T-helper 2 cell treated with Interferon-gamma antibody and Interleukin-4, amounts not matched to agents 5 μg/mL and 100 μg/mL, for 36 hours (primary cell): ENCODE measurements at regions not wholly inside any gene's neighbourhood (a gene's known extent, or its start where the extent isn't known, plus 50 kb on each side); places are given as distances from the start of the nearest gene placed in this dataset.

Experiments
- DNase-seq: peaks from one replicate; pipeline ENCODE4 v3.0.0; 2021; ENCODE audit warnings: low spot score
- H3K27ac Mint-ChIP-seq: one replicate; pipeline ENCODE4 v1.8.0; 2021; ENCODE audit warnings: mild to moderate bottlenecking, mixed read lengths
- H3K27me3 Mint-ChIP-seq: one replicate; pipeline ENCODE4 v1.8.0; 2021; ENCODE audit warnings: low read depth, mixed read lengths
- H3K36me3 Mint-ChIP-seq: one replicate; pipeline ENCODE4 v1.8.0; 2021; ENCODE audit warnings: low read depth, mixed read lengths
- H3K4me1 Mint-ChIP-seq: one replicate; pipeline ENCODE4 v1.8.0; 2021; ENCODE audit warnings: low read depth, mixed read lengths
- H3K4me3 Mint-ChIP-seq: one replicate; pipeline ENCODE4 v1.8.0; 2022; ENCODE audit warnings: mild to moderate bottlenecking, moderate library complexity, mixed read lengths
- H3K9me3 Mint-ChIP-seq: one replicate; pipeline ENCODE4 v1.8.0; 2021; ENCODE audit warnings: mixed read lengths

DNA sequence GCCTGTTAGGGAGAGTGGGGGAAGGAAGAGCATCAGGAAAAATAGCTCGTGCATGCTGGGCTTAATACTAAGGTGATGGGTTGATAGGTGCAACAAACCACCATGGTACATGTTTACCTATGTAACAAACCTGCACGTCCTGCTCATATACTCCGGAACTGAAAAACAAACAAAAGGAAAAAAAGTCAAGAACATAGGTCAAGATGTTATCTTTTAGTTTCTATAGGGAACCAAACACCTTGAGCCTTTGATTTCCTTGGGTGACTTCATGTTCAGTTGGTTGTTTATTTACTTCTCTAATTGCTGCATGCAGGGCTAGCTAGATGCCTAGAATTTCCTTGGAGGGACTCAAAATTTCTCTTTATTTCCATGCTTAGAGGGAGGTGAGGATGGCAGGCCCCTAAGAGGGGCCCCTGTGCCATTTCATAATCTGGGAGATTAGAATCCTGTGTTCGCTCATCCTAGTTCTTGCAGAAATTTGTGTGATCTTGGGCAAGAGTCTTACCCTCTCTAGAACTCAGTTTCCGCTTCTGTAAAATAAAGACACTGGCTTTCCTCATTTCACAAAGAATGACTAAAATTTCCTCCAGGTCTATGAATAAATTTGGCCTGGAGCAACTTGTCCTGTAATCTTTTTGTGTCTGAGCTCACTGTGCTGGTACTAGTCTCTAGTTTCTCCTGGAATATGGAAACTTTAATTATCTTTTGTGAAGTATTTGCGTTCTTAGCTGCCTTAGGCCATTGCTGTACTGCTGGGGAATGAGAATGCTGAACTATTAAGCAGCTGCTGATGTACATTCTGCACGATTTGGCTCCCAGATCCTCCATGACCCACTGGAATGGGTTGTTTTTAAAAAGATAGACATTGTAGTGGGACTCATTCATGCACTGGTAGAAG, 457.5 kb downstream of the EDEM1 start:
- Mint-ChIP-seq H3K4me3 (no peak overlapping the region), H3K27ac (no peak overlapping the region), H3K9me3 (peaks cover 3% of the 10 kb centered on the region)

DNA sequence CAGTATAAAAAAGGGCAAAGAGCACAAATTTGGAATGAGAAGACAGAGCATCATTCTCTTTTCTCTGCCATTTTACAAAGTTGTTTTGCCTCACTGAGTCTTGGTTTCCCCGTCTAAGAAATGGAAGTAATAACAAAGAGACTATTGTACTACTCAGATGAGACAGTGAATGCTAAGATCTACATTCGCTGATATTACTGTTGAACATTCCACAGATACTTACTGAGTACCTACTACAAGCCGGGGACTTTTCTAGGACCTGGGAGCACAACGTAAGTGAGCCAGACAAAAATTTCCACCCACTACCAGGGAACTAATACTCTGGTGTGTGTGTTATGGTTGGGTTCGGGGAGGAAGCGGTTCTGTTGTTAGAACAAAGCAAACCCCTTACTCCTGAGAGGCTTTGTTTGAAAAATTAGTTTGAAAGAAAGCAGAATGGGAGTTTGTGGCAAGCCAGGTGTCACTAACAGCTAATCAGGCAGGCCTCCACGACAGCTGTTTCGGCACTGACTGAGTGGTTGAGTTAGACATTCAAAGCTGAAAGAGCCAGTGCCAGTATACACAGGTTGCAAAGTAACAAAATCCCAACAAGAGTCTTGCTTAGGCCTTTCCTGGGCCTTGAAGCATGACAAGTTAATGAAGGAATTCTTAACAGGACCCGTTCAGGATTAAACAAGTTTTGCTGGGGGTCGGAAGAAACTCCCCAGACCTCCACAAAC, 458.3 kb downstream of the EDEM1 start:
- peaks cover 3% of the 10 kb centered on the region for H3K9me3 Mint-ChIP-seq
- no peaks in the 10 kb centered on the region for H3K36me3 Mint-ChIP-seq
- DNase-seq = no peak
- H3K27me3 Mint-ChIP-seq = no peaks in the 10 kb centered on the region
- H3K4me1 Mint-ChIP-seq = no peaks in the 10 kb centered on the region
- no peak overlapping the region for H3K27ac Mint-ChIP-seq
- H3K4me3 Mint-ChIP-seq = no peak overlapping the region

More for the DNA sequence above, 457.5 kb downstream of the EDEM1 start:
- H3K4me1 Mint-ChIP-seq = no peaks in the 10 kb centered on the region
- H3K27me3 Mint-ChIP-seq = no peaks in the 10 kb centered on the region
- no peak for DNase-seq
- no peaks in the 10 kb centered on the region for H3K36me3 Mint-ChIP-seq

DNA sequence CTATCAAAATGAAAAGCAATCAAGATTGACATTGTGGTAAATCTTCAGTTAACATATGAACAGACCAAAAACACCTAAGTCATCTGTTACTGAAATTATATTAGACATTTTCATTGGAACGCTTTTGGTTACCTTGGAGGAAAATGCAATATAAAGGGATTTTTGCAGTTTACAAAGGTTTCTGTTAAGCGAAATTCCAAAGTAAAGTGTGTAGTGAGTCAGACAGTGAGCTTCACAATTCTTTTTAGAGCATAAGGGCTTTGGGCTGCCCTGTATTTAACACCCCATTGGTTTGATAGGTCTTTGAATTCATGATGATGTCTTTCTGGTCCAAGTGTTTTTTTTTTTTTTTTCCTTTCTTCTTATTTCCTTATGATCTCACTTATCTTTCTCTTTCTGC, 462.8 kb downstream of the EDEM1 start:
- H3K4me3 Mint-ChIP-seq = no peak overlapping the region
- H3K9me3 Mint-ChIP-seq = peaks cover 6% of the 10 kb centered on the region
- no peak for DNase-seq
- H3K27ac Mint-ChIP-seq = no peak overlapping the region
- H3K27me3 Mint-ChIP-seq = no peaks in the 10 kb centered on the region
- H3K36me3 Mint-ChIP-seq = no peaks in the 10 kb centered on the region
- no peaks in the 10 kb centered on the region for H3K4me1 Mint-ChIP-seq

DNA sequence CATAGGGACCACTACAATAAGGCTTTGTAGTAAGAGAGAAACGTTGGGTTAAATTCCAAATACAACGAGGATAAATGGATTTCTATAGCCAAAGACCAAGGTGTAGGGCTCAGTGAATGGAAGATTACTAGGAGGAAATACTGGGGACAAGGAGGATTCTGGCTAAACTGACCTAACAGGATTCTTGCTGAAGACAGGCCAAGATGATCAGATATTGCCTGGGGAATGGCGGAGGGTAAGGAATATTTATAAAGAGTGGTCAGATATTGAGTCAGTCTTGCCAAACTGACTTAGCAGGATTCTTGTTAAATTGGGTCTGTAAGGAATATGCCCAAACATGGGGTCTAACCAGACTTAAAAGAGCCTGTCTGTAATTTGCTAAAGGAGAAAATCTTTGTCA, 463.8 kb downstream of the EDEM1 start:
- no peak overlapping the region for H3K4me3 Mint-ChIP-seq

DNA sequence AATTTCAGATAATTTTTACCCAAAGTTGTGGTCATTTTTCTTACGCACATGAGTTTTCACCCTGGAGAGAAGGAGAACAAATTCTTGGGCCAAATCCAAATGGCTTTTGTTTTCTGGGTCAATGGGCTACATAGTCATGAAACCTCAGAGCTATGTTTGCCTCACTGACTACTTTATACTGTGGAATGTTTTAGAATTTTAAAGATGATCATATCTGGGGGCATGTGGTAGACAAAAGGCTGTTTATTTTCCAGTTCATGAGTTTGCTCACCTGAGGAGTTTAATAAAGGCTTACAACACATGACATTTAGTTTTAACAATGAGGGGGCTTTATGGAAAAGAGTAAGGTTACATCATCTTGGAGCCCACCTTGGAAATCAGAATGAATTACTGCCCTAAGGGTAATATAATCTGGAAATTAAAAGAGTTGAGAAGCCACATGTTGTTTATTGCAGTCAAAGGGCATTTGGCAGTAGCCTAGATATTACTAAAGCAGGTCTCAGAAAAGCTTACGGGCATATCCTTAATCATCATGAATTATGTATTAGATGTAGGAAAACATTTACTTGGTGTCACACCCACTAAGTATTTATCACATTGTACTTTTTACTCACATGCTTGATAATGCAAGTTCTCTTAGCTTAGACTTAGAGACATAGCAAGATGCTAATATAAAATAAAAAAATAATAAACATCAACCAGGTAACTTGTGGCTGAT, 466.1 kb downstream of the EDEM1 start:
- Mint-ChIP-seq H3K36me3 (no peaks in the 10 kb centered on the region), H3K4me1 (no peaks in the 10 kb centered on the region), H3K9me3 (peaks cover 12% of the 10 kb centered on the region), H3K27me3 (no peaks in the 10 kb centered on the region), H3K4me3 (no peak overlapping the region), H3K27ac (no peak overlapping the region)
- no peak for DNase-seq

More for the DNA sequence above, 463.8 kb downstream of the EDEM1 start:
- DNase-seq = no peak
- H3K36me3 Mint-ChIP-seq = no peaks in the 10 kb centered on the region
- peaks cover 6% of the 10 kb centered on the region for H3K9me3 Mint-ChIP-seq
- no peak overlapping the region for H3K27ac Mint-ChIP-seq
- H3K4me1 Mint-ChIP-seq = no peaks in the 10 kb centered on the region
- no peaks in the 10 kb centered on the region for H3K27me3 Mint-ChIP-seq

DNA sequence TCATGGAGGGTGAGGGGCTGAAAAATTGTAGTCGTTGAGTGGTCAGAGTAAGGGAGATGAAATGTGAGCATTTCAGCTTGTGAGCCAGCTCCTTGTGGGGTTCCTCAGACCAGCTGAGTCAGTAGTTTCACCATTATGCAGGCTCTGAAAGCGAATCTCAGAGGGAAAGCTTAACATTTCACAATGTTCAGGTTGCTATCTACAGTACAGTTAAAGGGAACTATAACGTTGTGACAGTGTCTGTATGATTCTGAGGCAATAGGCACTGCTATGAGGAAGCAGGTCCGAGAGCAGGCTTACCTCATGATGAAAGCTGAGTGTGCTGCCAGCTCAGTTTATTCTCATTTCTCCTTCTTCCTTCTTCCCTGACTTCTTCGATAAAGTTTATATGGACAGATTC, 469.6 kb downstream of the EDEM1 start:
- no peak overlapping the region for H3K27ac Mint-ChIP-seq
- no peaks in the 10 kb centered on the region for H3K36me3 Mint-ChIP-seq

DNA sequence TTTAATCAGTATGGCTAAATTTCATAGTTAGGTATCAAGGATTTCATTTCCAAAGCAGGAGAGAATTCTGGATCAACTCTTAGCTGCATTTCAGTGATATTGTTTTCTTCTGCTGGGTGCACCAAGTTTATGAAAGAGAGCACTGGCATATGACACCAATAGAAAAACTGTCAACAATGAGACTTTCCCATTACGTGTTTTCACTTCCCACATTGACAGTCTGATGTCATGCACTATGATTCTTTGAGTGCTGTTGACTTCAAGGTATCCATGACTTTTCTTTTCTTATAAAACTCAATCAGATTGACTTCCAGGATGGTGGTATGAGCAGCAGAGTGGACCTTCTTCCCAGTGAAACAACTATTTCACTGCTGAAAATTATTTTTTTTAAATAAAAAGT, 476.1 kb downstream of the EDEM1 start:
- Mint-ChIP-seq H3K27me3 (no peaks in the 10 kb centered on the region), H3K9me3 (peaks cover 17% of the 10 kb centered on the region), H3K4me3 (no peak overlapping the region), H3K27ac (no peak overlapping the region), H3K4me1 (no peaks in the 10 kb centered on the region), H3K36me3 (no peaks in the 10 kb centered on the region)
- no peak for DNase-seq

More for the DNA sequence above, 469.6 kb downstream of the EDEM1 start:
- H3K9me3 Mint-ChIP-seq = peaks cover 6% of the 10 kb centered on the region
- no peaks in the 10 kb centered on the region for H3K27me3 Mint-ChIP-seq
- DNase-seq = no peak
- H3K4me1 Mint-ChIP-seq = no peaks in the 10 kb centered on the region
- no peak overlapping the region for H3K4me3 Mint-ChIP-seq

DNA sequence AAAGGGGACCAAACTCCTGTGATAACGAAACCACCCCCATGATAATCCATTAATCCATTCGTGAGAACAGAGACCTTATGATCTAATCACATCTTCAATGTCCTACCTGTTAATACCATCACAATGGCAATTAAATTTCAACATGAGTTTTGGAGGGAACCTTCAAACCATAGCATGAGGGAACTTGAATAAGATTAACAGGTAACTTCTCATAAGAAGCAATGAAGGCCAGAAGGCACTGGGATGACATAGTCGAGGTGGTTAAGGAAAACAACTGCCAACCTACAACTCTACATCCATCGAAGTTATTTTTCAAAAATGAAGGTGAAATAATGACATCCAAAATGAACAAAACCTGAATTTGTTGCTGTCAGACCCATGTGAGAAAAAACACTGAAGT, 478.9 kb downstream of the EDEM1 start:
- Mint-ChIP-seq H3K4me3 (no peak overlapping the region), H3K27me3 (no peaks in the 10 kb centered on the region), H3K27ac (no peak overlapping the region), H3K4me1 (no peaks in the 10 kb centered on the region), H3K9me3 (peaks cover 17% of the 10 kb centered on the region), H3K36me3 (no peaks in the 10 kb centered on the region)
- no peak for DNase-seq

DNA sequence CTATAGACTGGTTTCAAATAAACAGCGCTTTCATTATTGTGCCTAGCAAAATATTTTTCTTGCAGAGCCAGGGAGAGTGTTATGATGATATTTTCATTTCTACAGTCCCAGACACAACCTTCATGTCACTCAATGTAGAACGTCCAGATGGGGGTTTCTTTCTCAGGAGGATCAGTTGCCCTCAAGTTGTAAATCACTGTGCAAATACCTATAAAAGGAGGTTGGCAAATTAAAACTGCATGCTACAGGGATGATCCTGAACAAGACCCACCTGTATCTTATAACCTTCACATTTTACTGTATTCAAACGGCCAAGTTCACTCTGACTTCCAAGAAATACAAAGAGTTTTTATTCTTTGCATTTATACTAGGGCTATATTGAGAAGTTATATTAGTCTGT, 486.0 kb downstream of the EDEM1 start:
- Mint-ChIP-seq H3K9me3 (no peaks in the 10 kb centered on the region), H3K4me3 (no peak overlapping the region), H3K36me3 (no peaks in the 10 kb centered on the region)

DNA sequence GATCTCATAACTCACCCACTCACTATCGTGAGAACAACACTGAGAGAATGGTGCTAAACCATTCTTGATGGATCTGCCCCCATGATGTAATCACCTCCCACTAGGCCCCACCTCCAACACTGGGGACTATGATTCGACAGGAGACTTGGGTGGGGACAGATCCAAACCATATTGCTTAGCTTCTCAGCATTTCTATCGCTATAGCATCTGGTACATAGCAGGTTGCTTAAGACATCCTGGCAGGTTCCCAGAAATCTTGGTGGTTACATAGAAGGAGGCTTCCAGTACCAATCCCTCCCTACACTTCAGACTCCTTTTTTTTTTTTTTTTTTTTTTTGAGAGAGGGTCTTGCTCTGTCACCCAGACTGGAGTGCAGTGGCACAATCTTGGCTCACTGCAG, 487.8 kb downstream of the EDEM1 start:
- no peaks in the 10 kb centered on the region for H3K36me3 Mint-ChIP-seq

More for the DNA sequence above, 486.0 kb downstream of the EDEM1 start:
- H3K4me1 Mint-ChIP-seq = no peaks in the 10 kb centered on the region
- no peak for DNase-seq
- no peak overlapping the region for H3K27ac Mint-ChIP-seq
- no peaks in the 10 kb centered on the region for H3K27me3 Mint-ChIP-seq

DNA sequence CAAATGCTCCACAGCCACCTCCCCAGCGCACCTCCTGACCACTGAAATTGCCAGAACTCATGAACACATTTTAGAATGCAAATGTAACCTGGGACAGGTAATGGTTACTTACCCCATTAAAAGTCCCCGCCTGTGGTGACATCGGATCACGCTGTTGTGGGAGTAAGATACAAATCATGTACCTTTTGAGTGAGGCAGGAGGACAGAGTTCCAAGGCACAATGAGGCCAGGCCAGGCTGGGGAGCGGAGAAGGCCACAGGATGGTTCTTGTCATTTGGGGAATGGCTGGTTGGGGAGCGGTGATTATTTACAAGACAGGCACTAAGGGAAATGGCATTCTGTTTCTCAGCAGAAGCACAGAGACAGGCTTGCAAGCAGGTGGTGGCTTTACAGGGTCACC, 490.0 kb downstream of the EDEM1 start:
- H3K36me3 Mint-ChIP-seq = no peaks in the 10 kb centered on the region
- peaks cover 4% of the 10 kb centered on the region for H3K9me3 Mint-ChIP-seq
- no peak overlapping the region for H3K4me3 Mint-ChIP-seq
- H3K4me1 Mint-ChIP-seq = no peaks in the 10 kb centered on the region
- H3K27me3 Mint-ChIP-seq = no peaks in the 10 kb centered on the region
- no peak overlapping the region for H3K27ac Mint-ChIP-seq
- DNase-seq = no peak

More for the DNA sequence above, 487.8 kb downstream of the EDEM1 start:
- no peak overlapping the region for H3K4me3 Mint-ChIP-seq
- no peaks in the 10 kb centered on the region for H3K27me3 Mint-ChIP-seq
- peaks cover 4% of the 10 kb centered on the region for H3K9me3 Mint-ChIP-seq
- H3K27ac Mint-ChIP-seq = no peak overlapping the region
- H3K4me1 Mint-ChIP-seq = no peaks in the 10 kb centered on the region
- no peak for DNase-seq

DNA sequence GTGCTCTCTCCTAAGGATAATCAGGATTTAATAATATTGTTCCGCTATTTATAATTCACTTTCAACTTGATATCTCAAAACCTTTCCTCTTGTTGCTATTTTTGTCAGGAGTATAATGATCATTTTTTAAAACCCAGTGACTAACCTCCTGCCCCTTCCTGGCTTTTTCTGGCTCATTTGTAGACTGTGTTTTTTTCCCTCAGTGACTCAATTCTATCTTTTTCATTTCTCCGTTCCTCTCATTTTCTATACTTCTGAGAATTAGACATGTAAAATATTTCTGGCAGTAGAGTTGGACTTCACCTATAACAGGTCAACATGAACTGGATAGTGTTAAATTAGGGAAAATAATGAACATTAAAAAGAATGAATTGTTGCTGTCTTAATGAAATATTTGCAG, 490.7 kb downstream of the EDEM1 start:
- DNase-seq = no peak
- Mint-ChIP-seq H3K9me3 (peaks cover 4% of the 10 kb centered on the region), H3K36me3 (no peaks in the 10 kb centered on the region), H3K27me3 (no peaks in the 10 kb centered on the region), H3K27ac (no peak overlapping the region), H3K4me3 (no peak overlapping the region), H3K4me1 (no peaks in the 10 kb centered on the region)

DNA sequence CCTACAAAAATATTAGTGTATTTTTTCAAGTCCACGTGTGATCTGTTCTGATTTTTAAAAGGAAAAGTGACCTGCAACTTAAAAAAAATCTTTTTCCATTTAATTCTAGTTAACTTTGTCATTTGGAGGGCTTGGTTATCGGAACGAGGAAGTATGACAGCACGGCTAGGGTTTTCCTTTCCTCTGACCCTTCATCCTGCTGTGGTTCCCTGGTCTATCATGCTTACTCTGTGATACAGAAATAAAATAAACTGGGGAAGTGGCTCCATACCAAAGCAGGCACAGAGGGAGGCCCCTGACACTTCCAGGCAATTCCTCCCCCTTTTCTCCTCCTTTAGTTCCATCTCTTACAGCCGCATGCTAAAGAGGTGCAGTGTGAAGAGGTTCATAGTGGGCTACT, 491.3 kb downstream of the EDEM1 start:
- no peaks in the 10 kb centered on the region for H3K36me3 Mint-ChIP-seq
- no peaks in the 10 kb centered on the region for H3K27me3 Mint-ChIP-seq
- H3K9me3 Mint-ChIP-seq = peaks cover 4% of the 10 kb centered on the region
- H3K4me1 Mint-ChIP-seq = no peaks in the 10 kb centered on the region
- DNase-seq = no peak
- H3K4me3 Mint-ChIP-seq = no peak overlapping the region
- no peak overlapping the region for H3K27ac Mint-ChIP-seq

DNA sequence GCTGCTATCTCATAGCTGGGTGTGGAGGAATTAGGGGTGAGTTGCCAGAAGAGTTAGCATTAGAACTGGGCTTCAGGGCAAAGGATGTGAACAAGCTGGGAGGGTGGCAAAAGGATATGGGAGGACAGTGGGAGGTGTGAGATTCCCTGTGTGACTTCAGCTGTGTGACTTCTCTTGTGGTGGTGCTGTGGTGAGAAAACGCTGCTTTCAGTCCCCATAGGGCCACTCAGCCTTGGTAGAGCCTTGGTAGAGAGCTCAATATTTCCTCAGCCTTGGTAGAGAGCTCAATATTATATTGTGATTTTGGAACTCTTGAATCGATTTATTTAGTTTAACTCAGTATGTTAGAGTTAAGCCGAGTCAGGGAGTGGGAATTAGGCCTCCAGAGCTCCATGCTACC, 499.7 kb downstream of the EDEM1 start:
- Mint-ChIP-seq H3K4me1 (no peaks in the 10 kb centered on the region), H3K27ac (no peak overlapping the region), H3K36me3 (no peaks in the 10 kb centered on the region), H3K4me3 (no peak overlapping the region), H3K9me3 (peaks cover 12% of the 10 kb centered on the region), H3K27me3 (no peaks in the 10 kb centered on the region)
- DNase-seq = no peak
